A673 (cell line): ENCODE measurements at regions not wholly inside any gene's neighbourhood (a gene's known extent, or its start where the extent isn't known, plus 50 kb on each side); places are given as distances from the start of the nearest gene placed in this dataset.

Source experiments
- BruUV-seq: library from RNA; stranded (reverse); fragments of 400-500 nt; replicated peaks from 2 replicates; lab custom pipeline; 2021; lab: Mats Ljungman, UMichigan
- CTCF ChIA-PET: fragments of 300-600 bp; sonication (Branson Sonifier 250); formaldehyde crosslinking; loops from one replicate; lab custom pipeline; 2022; ENCODE audit warnings: antibody characterized with exemption; lab: Charles Lee
- POLR2A ChIA-PET: fragments of 300-600 bp; sonication (Branson Sonifier 250); formaldehyde crosslinking; loops from one replicate; lab custom pipeline; 2022; ENCODE audit warnings: antibody characterized with exemption; ENCODE audit not compliant: low non-redundant PET; lab: Charles Lee
- DNase-seq: peaks from one replicate; pipeline ENCODE4 v3.0.0-alpha.2; 2015; ENCODE audit warnings: low spot score
- H3K27ac ChIP-seq: fragments of 200-600 bp; sonication (generic); 2 replicates; pipeline ENCODE4 v1.5.1; 2016; ENCODE audit warnings: mixed run types, low read depth, mild to moderate bottlenecking, mixed read lengths, antibody characterized with exemption, low read length; ENCODE audit not compliant: poor library complexity, severe bottlenecking
- H3K27me3 ChIP-seq: fragments of 200-600 bp; sonication (generic); replicated peaks from 2 replicates; pipeline ENCODE4 v1.6.1; 2017; ENCODE audit warnings: mixed run types, low read depth, mild to moderate bottlenecking, mixed read lengths, antibody characterized with exemption, low read length; ENCODE audit not compliant: insufficient read depth, poor library complexity
- H3K36me3 ChIP-seq: fragments of 200-600 bp; sonication (generic); 2 replicates; pipeline ENCODE4 v1.6.1; 2016; ENCODE audit warnings: mixed run types, mild to moderate bottlenecking, mixed read lengths, antibody characterized with exemption, low read length; ENCODE audit not compliant: insufficient read depth, poor library complexity, severe bottlenecking
- H3K4me1 ChIP-seq: fragments of 200-600 bp; sonication (generic); 2 replicates; pipeline ENCODE4 v1.6.1; 2017; ENCODE audit warnings: mixed run types, mild to moderate bottlenecking, mixed read lengths, antibody characterized with exemption, low read length; ENCODE audit not compliant: insufficient read depth, poor library complexity, severe bottlenecking
- H3K4me3 ChIP-seq: fragments of 200-600 bp; sonication (generic); 2 replicates; pipeline ENCODE4 v1.5.1; 2016; ENCODE audit warnings: low read depth, mixed run types, mild to moderate bottlenecking, mixed read lengths, low read length; ENCODE audit not compliant: poor library complexity, severe bottlenecking
- H3K9me3 ChIP-seq: fragments of 200-600 bp; sonication (generic); 2 replicates; pipeline ENCODE4 v1.6.1; 2016; ENCODE audit warnings: mixed run types, low read depth, mild to moderate bottlenecking, mixed read lengths, antibody characterized with exemption, low read length; ENCODE audit not compliant: poor library complexity, severe bottlenecking
- EZH2 ChIP-seq: fragments of 200-600 bp; sonication (generic); IDR thresholded peaks from 2 replicates; pipeline ENCODE4 v1.6.1; 2017; ENCODE audit warnings: borderline replicate concordance, low read depth, mild to moderate bottlenecking, mixed read lengths, antibody characterized with exemption, low read length; ENCODE audit not compliant: poor library complexity, severe bottlenecking
- intact Hi-C: fragments of 100-400 bp; cut with micrococcal nuclease; formaldehyde crosslinking; loops from one replicate; pipeline ENCODE4 v1.10.0; 2022; ENCODE audit not compliant: unreplicated experiment
- TF ChIP-seq, protein P1 (sequence below): fragments of 300-800, 200-600 bp; sonication (generic); conservative IDR thresholded peaks from 2 replicates; pipeline ENCODE4 v1.5.1; 2017; ENCODE audit warnings: low read depth, mild to moderate bottlenecking, antibody characterized with exemption, low read length, moderate library complexity, mixed read lengths

DNA sequence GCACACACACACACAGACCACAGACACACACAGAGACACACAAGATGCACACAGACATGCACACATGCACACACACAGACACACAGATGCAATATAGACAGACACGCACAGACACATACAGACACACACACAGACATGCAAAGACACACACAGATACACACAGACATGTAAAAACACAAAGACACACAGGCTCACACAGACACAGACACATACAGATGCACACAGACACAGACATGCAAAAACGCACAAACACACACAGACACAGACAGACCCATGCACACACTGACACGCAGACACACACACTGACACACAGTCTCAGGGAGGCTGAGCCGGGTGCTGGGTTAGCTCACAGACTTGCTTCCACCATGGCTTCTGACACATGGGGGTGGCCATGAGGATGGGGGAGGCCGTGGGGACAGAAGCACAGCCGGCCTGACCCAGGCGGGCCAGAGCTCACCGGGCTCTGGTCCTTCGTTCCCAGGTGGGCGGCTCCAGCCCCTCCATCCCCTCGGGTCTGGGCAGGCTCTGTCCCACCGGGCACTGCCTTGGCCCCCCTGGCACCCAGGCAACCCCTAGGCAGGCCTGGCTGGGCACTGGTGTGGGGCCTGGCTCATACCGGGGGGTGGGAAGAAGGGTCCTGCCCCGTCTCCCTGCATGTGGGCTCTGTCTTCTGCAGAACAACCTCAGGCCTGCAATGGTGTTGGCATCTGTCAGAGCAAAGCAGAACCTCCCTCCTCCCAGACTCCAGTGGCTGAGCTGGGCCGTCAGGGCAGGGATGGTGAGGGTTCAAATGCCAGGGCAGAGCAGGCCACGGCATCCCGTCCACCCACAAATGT, 1489.5 kb downstream of the BRD1 start:
- Histone ChIP-seq H3K4me1 (no peaks in the 10 kb centered on the region), H3K36me3 (no peaks in the 10 kb centered on the region), H3K9me3 (no peaks in the 10 kb centered on the region), H3K27ac (no peak overlapping the region), H3K4me3 (no peak overlapping the region), H3K27me3 (peaks cover 14% of the 10 kb centered on the region)
- no peak for DNase-seq
- no TSS peak for BruUV-seq
- no peak for TF ChIP-seq EZH2
- TF ChIP-seq, protein P1, sequence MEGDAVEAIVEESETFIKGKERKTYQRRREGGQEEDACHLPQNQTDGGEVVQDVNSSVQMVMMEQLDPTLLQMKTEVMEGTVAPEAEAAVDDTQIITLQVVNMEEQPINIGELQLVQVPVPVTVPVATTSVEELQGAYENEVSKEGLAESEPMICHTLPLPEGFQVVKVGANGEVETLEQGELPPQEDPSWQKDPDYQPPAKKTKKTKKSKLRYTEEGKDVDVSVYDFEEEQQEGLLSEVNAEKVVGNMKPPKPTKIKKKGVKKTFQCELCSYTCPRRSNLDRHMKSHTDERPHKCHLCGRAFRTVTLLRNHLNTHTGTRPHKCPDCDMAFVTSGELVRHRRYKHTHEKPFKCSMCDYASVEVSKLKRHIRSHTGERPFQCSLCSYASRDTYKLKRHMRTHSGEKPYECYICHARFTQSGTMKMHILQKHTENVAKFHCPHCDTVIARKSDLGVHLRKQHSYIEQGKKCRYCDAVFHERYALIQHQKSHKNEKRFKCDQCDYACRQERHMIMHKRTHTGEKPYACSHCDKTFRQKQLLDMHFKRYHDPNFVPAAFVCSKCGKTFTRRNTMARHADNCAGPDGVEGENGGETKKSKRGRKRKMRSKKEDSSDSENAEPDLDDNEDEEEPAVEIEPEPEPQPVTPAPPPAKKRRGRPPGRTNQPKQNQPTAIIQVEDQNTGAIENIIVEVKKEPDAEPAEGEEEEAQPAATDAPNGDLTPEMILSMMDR, result no peak
- ChIA-PET CTCF (no interaction called here), POLR2A (interaction anchor here (0.7 kb wide), 1 partner anchor 146 kb away, joined by 3 read pairs; no protein-coding TSS in a partner anchor)
- intact Hi-C loops, result no loop called here

DNA sequence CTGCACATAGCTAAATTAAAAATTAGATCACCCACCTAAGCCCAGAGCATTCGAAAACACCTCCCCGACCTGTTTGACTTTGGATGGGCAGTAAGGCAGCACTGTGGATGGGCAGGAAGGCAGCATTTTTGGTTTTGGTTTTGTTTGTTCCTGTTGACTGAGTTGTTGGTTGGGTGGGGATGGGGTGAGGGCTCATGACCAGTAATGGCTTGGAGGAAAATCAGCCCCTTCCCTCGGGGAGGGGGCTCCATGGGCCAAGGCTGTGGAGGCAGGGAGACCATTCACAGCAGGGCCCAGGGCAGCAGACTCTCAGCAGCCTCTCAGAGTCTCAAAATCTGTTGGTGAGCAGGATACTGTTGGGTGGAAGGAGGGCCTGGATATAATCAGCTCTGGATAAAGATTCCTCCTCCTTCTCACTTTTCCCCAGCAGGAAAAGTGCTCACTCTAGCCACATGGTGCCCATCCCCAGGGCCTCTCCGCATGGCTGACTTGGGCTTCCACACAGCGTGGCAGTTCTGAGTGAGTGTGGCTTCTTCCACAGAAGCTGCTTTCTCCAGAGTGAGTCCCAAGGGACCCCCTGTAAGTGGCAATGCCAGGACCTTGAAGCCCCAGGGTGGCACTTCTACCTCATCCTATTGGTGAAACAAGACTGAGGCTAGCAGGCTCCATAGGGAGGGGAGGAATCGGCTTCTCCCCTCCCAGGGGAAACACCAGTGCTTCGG, 1491.2 kb downstream of the BRD1 start:
- H3K36me3 ChIP-seq, result no peaks in the 10 kb centered on the region
- TF ChIP-seq, protein P1, result no peak
- TF ChIP-seq EZH2, result no peak
- no peak for DNase-seq
- intact Hi-C loops, result no loop called here
- BruUV-seq, result no TSS peak
- H3K27me3 ChIP-seq, result peaks cover 4% of the 10 kb centered on the region
- no peak overlapping the region for H3K27ac ChIP-seq
- H3K4me1 ChIP-seq, result no peaks in the 10 kb centered on the region
- ChIA-PET POLR2A (no interaction called here), CTCF (no interaction called here)
- H3K9me3 ChIP-seq, result no peaks in the 10 kb centered on the region
- H3K4me3 ChIP-seq, result no peak overlapping the region

DNA sequence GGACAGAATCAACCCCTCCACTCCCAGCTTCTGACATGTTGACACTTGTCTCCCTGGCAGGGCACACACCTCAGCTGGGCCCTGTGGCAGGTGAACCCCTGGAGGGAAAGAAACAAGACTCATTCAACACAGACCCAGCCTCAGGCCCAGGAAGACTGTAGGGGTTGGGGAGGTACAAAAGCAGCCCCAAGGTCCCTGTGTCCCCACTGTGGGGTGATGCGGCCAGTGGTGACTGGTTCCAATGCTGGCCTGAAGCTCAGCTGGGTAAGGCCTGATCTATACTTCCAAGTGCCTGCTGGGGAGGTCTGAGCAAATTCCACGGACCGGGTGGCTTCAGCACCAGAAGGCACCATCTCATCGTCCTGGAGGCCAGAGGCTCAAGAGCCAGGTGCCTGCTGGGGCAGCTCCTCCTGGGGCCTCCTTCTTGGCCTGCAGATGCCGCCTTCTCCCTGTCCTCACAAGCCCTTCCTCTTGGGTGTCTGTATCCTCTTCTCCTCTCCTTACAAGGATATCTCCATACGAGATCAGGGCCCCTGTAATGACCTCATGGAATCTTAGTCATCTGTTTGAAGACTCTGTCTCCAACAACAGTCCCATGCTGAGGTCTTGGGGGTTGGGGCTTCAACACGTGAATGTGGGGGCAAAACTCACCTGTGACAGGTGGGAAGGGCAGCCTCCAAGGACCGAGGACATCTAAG, 1492.1 kb downstream of the BRD1 start:
- no peaks in the 10 kb centered on the region for H3K9me3 ChIP-seq
- no peak overlapping the region for H3K27ac ChIP-seq
- TF ChIP-seq, protein P1, result no peak
- TF ChIP-seq EZH2, result no peak
- H3K4me1 ChIP-seq, result no peaks in the 10 kb centered on the region
- no peaks in the 10 kb centered on the region for H3K27me3 ChIP-seq
- POLR2A ChIA-PET, result no interaction called here
- no peak for DNase-seq
- CTCF ChIA-PET, result no interaction called here
- H3K4me3 ChIP-seq, result no peak overlapping the region
- no peaks in the 10 kb centered on the region for H3K36me3 ChIP-seq
- intact Hi-C loops, result no loop called here
- BruUV-seq, result no TSS peak
